T-helper 2 cell (primary cell): ENCODE measurements at regions not wholly inside any gene's neighbourhood (a gene's known extent, or its start where the extent isn't known, plus 50 kb on each side); places are given as distances from the start of the nearest gene placed in this dataset.

Source experiments
- DNase-seq, 5 experiments: peaks; one replicate each; pipeline versions ENCODE4 v3.0.0 to v3.0.0-alpha.2; 2012 to 2022

DNA sequence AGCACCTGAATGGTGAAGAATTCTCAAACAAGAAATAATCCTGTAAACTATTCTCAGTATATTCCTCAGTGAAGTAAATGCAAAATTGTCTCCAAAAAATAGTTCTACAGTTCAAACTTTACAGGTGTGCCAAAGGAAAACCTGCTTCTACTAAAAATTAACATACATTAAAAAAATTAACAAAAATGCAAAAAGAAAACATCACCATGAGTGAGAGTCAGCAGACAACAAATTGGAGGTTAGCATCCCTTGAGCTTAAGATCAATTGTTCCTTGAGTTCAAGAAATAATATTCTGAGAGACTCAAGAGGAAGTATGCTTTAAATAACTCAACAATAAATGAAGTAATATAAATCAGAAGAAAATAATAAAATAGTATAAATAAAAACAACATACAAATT, 278.4 kb upstream of the MME start:
- DNase-seq: no peak

DNA sequence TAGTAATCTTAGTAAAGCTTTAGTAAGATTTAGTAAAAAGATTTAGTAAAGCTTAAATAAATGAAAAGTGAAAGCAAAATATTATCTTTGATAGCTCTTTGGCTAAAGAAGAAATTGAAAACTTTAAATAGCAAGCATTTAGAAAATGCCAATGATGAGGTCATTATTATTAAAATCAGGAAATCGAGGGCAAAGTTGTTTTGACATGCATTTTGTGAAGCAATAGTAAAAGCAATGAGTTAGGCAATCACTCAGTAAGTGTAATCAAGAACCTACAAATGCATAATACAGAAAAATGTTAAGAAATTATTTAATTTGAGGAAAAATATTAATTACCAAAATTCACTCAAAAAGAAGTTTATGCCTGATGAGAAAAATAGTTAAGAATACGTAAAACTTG, 280.3 kb upstream of the MME start:
- DNase-seq: no peak

DNA sequence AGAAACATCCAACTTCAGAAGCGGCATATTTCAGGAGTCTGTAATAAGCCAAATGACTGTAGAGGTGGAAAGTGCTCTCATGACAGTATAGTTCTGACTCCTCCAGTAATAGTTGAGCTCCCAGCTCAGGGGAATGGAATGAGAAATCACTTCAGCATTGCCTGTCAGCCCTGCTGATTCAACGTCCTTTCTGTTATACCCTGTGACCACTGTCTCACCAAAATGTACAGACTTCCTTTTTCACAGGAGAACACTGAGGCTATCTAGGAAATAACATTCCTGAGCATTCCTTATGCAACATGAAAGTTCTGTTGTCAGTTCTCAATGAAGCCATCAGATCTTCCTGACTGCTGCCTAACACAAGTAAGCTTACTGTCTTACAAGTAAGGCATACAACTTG, 284.5 kb upstream of the MME start:
- no peak for DNase-seq

DNA sequence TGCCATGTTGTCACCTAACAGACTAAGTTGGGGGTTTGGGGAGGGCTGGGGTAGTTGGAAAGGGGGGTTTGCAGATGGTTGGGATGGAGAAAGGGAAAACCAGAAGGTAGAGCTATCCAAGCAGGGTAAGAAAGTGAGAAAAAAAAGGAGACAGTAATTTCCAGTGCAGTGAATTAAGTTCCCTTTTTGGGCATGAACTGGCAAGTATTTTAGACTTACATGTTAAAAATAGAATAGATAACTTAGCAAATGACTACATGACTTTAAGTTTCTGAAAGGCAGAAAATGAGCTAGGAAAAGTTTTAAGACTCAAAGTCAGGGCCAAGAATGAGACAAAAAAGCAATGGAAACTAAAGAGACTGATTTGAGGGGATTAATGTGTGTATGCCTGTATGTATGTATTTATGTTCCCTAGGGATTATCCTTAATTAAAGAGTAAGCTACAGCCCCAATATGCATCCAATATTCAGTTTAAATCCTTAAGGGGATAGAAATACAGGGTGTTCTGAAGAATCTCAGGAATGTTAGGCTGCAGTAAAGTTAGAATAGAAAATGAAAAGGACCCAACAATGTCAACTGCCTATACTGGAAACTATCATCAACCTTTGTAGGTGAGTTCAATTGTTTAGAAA, 285.2 kb upstream of the MME start:
- DNase-seq: no peak

DNA sequence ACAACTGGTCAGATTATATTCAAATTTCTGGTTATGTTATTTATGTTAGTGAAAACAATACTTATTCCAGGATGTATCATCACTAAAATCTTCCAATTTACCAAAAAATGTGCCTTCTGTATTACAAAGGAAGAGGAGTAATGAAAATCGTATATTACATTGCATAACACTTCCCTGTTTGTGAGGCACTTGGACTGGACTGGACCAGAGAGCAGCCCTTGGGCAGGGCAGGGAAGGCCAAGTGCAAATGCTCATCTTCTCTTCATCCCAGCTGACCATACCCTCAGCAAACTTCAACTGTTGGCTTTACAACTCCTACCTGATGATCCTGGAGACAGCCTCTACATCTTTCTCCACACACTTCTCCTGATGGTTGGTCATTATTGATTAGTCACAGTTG, 285.7 kb upstream of the MME start:
- DNase-seq: no peak

DNA sequence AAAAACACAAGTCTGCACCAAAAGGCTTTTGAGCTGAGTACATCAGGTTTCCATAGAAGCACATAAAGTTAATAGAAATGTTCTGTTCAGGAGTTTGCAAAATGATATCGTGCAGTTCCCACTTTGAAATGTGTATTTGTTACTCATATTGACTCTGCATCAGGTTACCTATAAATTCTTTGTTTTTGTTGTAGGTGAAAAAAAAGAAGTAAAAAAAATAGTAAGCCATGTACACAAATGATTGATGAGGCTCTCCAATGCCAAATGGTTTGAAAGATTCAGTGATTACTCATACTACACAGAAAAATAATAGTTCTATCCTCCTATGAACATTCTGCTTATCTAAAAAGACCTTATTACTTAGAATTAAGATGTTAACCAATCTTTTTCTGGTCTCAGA, 287.3 kb upstream of the MME start:
- DNase-seq: no peak

DNA sequence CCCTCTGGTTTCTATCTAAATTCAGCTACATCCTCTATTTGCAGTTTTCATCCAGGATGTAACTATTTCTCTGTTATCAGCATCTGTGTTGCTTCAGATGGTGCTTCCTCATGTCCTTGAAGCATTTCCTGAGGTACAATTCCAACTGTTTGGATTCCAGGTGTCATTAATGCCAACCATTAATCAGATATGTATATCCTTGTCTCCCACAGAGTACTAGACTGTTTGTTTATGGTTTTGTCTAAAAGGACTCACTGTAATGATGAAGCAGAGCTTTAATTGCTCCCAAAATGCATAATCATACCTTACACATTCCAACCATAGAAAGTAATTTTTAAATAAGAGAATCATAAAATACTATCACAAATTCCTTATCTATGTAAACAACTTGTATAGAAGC, 288.5 kb upstream of the MME start:
- no peak for DNase-seq

DNA sequence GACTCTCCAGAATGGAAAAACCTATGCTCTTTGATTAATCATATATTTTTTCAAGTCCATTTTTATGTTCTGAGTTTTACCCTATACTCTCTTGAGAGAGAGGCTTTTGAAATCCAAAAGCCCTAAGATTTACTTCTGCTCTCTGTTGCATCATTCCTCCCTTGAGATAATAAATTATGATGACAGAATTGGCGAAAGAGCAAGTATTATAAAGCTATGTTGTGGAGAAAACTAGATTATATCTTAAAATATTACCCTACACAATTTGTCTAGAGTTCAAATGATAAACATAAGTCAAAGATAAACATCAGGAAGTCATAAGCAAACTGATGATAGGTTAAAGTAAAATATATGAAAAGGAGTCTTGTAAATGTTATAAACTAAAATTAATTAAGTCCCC, 293.4 kb upstream of the MME start:
- no peak for DNase-seq

DNA sequence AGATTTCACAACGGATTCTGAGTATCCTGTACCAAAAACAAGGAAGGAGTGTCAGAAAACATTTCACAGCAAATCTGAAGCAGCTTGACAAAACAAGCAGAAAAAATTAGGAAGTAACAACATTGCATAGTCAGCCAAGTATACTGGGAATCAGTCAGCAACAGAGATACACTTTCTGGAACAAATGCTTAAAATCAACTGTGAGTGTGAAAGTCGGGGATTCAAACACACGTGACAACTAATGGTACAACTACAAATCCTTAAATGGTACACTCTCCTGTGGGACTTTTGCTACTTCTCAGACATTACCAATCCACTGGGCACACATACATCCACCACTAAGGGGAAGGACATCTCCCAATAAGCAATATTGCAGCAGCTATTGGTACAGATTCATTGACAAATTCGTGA, 296.6 kb upstream of the MME start:
- DNase-seq: no peak

DNA sequence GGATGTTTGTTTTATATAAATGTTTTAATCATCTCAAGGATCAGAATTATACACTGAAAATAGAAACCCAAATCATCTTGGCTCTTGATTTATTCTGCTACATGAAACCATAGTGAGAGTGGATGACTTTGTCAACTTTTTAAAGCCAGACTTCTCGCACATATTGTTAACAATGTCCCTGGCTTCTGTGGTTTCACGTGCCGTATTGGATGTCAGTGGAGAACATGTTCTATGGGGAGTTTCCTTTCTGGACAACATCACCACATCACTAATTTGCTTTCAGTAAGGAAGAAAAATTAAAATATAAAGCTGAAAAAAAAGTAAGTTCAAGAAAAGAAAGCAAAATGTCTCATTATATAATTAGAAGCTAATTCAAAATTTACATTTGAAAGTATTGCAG, 297.1 kb upstream of the MME start:
- DNase-seq: no peak

DNA sequence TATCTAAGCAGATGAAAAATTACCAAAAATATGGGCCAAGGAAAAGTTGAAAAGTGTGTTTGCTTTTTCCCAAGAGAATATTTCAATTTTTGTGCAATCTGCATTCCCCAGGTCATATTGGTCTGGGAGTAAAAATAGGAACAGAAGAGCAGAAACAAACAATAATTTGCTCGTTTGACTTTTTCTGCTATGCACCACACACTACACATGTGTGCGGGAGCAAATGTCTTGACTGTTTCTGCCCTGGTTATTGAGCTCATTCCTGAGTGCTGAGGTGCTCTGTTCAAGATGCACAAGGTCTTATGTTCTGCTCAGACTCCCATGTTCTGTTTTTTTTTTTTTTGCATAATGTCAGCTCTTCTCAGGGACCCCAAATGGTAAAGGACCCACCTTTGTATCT, 298.0 kb upstream of the MME start:
- no peak for DNase-seq

DNA sequence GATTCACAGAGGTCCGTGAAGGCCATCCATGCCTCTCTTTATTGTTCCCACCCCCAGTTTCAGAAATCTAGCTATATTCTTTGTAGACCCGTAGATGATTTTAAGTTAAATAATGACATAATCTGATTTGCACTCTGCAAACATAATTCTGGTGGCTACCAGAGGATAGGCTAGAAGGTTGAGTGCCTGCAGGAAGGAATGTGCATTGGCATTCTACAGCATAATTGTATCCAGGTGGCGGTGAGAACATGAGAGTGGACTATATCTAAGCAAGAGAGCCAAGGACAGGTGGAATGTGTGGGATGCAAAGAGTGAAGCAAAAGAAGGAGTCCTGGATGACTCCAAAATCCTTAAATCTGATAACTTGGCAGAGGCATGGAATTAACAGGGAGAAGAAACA, 298.5 kb upstream of the MME start:
- no peak for DNase-seq

DNA sequence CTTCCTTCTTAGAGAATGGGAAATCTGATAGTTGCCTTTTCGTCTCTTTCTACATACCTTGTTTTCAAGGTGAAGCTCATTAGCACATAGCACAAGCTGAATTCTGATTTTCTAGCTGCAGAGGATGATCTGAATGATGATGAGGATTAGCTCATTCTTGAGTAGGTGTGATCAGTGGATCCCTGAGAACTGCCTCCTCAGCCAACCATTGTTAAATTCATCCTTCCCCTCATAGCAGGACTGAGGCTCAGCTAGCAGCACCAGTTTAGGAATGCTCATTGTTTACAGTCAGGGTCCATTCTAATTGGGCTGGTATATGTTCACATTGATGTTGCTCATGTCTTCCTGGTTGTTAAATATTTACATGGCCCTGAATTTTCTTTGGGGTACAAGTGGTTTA, 299.9 kb upstream of the MME start:
- DNase-seq: no peak

DNA sequence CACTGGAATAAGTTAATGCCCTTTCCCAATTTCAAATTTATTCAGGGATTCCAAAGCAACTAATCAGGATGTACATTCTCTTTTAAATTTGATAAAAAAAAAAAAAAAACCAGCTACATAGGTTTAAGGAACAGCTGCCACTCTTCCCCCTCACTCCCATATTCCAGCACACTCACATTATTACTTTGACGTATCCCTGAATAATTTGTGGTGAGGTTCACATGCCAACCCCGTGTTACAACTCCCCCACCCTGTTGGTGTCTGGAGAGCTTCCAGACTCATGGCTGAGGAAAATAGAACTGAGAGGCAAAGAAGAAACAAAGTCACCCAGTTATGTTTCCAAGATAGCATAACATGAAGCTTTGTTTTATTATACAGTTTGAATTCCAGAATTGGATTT, 300.5 kb upstream of the MME start:
- no peak for DNase-seq

DNA sequence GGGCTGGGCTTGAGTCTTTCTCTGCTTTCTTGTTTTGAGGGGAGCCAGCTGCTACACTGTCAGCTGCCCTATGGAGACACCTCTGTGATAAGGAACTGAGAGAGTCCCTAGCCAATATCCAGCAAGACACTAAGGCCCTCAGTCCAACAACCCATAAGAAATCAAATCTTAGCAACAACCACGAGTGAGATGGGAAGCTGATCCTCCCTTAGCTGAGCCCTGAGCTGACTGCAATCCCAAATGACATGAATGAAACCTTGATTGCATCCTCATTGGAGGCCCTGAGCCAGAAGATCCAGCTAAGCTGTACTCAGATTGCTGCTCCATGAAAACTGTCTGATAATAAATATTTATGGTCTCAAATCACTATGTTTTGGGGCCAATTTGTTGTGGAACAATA, 302.1 kb upstream of the MME start:
- no peak for DNase-seq

DNA sequence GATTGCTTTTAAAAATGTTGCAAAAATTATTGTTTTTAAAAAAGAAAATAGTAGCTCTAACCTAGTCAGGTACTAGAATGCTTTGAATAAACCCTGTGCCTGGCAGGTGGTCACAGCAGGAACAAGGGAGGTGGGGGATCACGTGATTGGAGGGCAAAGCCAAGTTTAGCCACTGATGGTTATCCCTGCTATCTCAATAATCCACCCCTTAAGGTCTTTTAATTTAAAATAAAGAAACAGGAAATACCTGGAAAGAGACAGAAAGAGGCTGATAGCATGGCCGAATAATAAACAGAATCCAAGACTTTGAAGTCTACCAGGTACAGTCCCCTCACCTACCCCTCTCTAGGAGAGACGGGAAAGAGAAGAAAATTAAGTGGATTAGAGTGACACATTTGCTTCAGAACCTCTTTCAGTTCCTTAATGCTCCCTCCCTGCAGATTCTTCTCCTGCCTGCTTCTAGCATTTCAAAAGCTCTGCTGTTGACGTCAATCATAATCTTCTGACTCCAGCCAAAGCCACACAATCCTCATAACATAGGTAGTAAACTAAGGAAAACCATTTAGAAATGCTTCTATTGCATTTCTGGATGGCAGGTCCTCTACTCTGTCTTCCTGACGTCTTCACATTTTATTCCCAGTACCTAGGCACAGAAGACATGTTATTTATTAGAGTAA, 303.4 kb upstream of the MME start:
- DNase-seq: no peak

DNA sequence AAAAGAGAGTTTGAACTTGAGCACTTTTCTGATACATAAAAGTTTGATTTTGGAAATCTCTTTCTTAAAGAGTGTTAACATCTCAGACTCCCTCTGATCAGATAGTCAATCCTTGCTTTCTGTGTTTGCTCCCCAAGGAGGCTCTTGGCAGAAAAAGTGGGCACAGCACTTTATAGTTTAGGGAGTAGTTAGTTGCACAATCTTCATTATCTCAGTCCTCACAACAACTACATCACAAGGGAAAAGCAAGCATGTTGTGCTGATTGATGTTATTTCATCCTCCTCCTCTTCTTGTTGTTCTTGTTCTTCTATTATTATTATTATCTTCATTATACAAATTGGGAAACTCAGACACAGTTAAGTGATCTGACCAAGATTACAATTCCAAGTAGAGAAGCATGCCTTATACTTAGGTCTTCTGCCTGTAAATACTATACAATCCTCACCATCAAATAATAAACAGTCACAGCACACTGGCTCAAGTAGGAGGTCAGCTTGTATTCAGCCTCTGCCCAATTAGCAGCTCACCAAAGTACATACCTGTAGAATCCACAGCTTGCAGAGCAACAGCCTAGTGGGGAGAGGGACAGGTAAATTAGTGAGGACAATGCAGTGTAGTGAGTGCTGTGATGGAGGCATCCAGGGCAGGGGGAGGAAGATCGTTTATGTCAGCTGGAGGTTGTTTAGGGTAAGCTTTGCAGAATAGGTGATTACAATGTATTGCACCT, 304.1 kb upstream of the MME start:
- no peak for DNase-seq

DNA sequence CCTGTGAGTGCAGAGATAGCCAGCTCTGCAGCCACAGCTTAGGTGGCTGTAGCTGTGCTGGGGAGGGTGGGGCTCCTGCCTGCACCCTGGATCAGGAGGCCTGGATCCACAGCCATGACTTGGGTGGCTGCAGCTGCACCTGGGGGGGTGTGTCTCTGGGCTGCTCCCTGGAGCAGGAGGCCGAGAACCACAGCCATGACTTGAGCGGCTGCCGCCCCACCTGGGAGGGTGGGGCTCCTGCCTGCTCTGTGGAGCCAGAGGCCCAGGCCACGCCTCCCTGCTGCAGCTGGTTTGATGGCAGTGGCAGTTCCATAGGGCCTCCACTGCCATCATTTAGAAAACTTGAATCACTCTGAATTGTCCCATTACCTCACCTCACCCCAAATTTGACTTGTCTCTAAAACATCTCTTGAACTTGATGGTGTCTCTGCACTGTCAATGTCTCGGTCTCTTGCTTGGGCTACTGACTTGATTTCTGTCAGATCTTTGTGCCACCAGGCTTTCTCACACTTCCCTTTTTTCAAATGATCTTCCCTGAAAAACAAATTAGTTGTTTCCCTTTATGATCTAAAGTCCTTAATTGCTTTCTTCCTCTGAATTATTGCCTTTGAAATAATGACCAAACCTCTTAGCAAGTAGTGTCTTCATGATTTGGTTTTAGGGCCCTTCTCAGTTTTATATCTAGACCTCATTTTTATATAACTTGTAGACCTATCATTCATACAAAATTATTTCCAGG, 313.2 kb upstream of the MME start:
- no peak for DNase-seq

DNA sequence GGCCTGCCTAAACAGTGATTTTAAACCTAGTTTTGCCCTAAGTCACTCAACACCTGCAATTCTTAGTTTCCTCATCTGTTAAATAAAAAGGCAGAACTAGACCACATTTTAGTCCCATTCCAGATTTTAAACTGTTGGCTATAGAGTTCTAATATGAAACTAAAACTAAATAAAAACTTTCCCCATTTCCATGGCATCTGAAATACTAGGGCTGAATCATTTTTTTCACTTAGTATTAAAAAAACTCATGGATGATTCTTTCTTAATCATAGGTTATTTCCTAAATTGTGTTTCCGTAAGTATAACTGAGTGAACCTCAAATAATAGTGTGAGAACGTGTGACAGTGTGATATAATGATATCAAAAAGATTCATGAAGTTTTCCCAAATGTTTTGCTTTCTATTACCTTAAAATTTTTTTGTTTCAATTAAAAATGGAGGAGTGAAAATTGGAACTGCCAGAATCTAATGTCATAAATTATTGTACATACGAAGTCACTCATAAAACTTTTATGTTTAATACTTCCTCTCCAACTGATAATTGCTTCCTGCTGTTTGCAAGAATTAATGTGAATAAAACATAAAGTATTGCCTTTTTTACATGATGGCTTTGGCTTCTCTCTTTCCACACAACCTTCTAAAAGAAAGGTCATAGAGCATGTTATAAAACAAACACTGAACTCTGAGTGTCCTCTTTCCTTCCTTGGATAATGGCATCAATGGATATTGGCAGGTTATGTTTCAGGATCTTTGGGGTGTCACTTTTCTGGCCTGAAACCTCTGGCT, 315.1 kb upstream of the MME start:
- no peak for DNase-seq

DNA sequence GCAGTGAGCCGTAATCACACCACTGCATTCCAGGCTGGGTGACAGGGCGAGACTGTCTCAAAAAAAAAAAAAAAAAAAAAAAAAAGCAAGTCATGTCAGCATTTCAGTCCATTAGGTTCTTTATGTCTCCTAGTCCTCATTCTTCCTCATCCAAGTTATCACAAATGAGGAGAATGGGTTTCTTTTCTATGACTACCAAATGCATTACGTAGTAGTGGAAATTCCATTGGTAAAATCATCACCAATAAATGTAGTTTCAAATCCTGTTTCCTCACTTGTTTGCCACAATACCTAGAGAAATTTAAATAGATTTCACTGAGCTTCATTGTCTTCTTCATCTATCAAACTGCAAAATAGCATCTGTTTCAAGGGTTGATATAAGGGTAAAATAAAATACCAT, 317.6 kb upstream of the MME start:
- no peak for DNase-seq

DNA sequence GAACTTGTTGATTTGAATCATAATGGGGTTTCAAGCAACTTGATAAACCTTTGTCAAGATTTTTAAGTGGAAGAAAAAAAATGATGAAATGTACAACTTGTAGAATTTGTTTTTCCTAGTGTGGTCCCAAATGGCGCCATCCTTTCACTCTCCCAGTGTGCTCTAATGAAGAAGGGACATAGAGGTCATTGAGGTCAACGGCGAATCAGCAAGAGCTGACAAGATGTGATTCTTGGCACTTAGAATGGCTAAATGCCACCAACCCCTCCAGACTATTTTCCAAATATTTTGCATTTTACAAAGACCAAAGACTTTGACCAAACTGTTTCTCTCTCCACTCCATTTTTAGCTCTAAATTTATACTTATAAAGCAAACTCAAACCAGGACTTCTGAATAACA, 320.2 kb upstream of the MME start:
- no peak for DNase-seq

DNA sequence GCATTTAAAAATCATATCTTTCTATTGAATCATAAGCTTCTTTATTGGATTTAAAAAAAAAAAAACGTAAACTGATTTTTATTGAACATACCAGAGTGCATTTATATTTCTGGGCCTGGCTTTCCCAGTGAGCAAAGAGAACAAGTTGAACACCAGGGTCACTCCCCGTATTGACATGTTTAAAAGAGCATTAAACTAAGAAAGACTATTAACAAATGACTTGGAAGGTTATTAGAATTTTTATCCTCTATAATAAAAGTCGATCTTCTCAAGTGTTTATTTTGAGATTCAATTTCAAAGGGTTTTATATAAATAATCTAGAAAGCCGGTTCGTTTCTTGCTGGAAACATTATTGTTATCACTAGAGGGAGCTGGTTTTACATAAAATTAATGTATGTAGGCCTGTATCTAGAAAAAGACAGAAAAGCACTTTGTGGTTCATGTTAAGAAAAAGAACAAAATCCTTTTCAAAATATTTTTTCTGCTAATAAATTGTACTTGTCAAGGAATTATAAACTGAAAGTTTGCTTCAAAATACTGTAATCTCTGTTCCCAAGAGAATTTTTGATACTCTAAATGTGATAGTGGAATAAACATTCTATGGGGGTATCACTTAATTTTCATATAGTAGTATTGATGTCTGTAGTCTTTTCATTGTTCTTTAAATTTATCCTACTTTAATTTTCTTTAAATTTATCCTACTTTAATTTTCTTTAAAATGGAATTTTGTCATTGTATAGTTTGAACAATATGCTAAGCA, 321.8 kb upstream of the MME start:
- no peak for DNase-seq
